ENCODE measurements at regions not wholly inside any gene's neighbourhood (a gene's known extent, or its start where the extent isn't known, plus 50 kb on each side); places are given as distances from the start of the nearest gene placed in this dataset.

DNA sequence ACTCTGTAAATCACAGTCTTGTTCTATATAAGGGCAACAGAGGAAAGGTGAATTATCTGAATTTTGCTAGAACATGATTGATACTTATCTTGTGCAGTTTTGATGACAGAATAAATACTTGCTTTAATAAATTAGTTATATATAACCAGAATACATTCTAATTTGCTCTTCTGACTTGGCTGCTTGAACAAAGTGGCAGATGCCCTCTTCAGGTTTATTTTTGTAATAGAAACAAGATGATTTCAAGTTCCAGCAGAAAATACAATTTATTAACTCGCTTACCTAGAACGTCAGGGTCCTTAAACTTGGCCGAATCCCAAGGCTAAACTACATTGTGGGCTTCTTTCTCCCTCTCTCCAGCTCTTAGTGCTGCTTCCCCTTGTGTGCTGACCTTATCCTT, 57.6 kb upstream of the SSTR1 start:
- no peak for DNase-seq (ENCODE audit: low read depth, low spot score)
